SK-N-MC (cell line): ENCODE measurements at regions not wholly inside any gene's neighbourhood (a gene's known extent, or its start where the extent isn't known, plus 50 kb on each side); places are given as distances from the start of the nearest gene placed in this dataset.

Experiments used
- EZH2 ChIP-seq: fragments of 200-600 bp; sonication (generic); IDR thresholded peaks from one replicate; pipeline ENCODE4 v1.6.1; 2017; ENCODE audit warnings: antibody characterized with exemption
- POLR2AphosphoS5 ChIP-seq: IDR thresholded peaks from 2 replicates; pipeline ENCODE4 v1.6.1; 2012; ENCODE audit warnings: mild to moderate bottlenecking, low read depth, low read length, borderline replicate concordance

GRCh38 chr2:118529908-118530599, 317.4 kb downstream of the EN1 start:
- TF ChIP-seq EZH2 (no peak), POLR2AphosphoS5 (no peak)
